DND-41 (cell line): ENCODE measurements at regions not wholly inside any gene's neighbourhood (a gene's known extent, or its start where the extent isn't known, plus 50 kb on each side); places are given as distances from the start of the nearest gene placed in this dataset.

Source experiments
- ATAC-seq: fragments of 200-7000 bp; cut with Tn5 transposase; 3 replicates; pipeline ENCODE4 v1.9.1; 2021; ENCODE audit warnings: low read depth; ENCODE audit not compliant: insufficient read depth
- DNase-seq: peaks from one replicate; pipeline ENCODE4 v3.0.0-alpha.2; 2020
- H2AFZ ChIP-seq: 2 replicates; pipeline ENCODE4 v1.6.0; 2012; ENCODE audit warnings: low read depth, low read length
- H3K27ac ChIP-seq: 2 replicates; pipeline ENCODE4 v1.5.1; 2012; ENCODE audit warnings: low read length, inconsistent platforms
- H3K27me3 ChIP-seq: fragments of 200-600 bp; sonication (generic); 2 replicates; pipeline ENCODE4 v1.6.0; 2012; ENCODE audit warnings: low read length, mild to moderate bottlenecking, inconsistent platforms; ENCODE audit not compliant: insufficient read depth, poor library complexity
- H3K36me3 ChIP-seq: 2 replicates; pipeline ENCODE4 v1.5.1; 2012; ENCODE audit warnings: low read length, inconsistent platforms; ENCODE audit not compliant: insufficient read depth
- H3K4me1 ChIP-seq: 2 replicates; pipeline ENCODE4 v1.5.1; 2012; ENCODE audit warnings: mild to moderate bottlenecking, low read length; ENCODE audit not compliant: insufficient read depth
- H3K4me2 ChIP-seq: 2 replicates; pipeline ENCODE4 v1.6.0; 2012; ENCODE audit warnings: mild to moderate bottlenecking, moderate library complexity, low read length, inconsistent platforms; ENCODE audit not compliant: insufficient read depth
- H3K4me3 ChIP-seq, 2 experiments: fragments of 200-600 bp in 1 of 2; shearing (Covaris generic) in 1 of 2; 2 replicates each; pipeline ENCODE4 v1.5.1; 2012 to 2016; ENCODE audit warnings: inconsistent platforms in 2 of 2, low read length in 2 of 2, mild to moderate bottlenecking in 2 of 2, low read depth in 1 of 2, moderate library complexity in 1 of 2
- H3K79me2 ChIP-seq: 2 replicates; pipeline ENCODE4 v1.6.0; 2012; ENCODE audit warnings: low read length, inconsistent platforms; ENCODE audit not compliant: insufficient read depth
- H3K9ac ChIP-seq: 2 replicates; pipeline ENCODE4 v1.6.0; 2012; ENCODE audit warnings: low read depth, mild to moderate bottlenecking, inconsistent platforms, low read length, moderate library complexity
- H3K9me3 ChIP-seq: 2 replicates; pipeline ENCODE4 v1.5.1; 2012; ENCODE audit warnings: low read length, moderate library complexity, mild to moderate bottlenecking, inconsistent platforms; ENCODE audit not compliant: insufficient read depth, severe bottlenecking
- H4K20me1 ChIP-seq: 2 replicates; pipeline ENCODE4 v1.6.0; 2012; ENCODE audit warnings: low read length; ENCODE audit not compliant: insufficient read depth
- CTCF ChIP-seq: IDR thresholded peaks from 2 replicates; pipeline ENCODE4 v1.5.1; 2012; ENCODE audit warnings: borderline replicate concordance, low read length, moderate library complexity, mild to moderate bottlenecking; ENCODE audit not compliant: poor library complexity, severe bottlenecking; ENCODE audit errors: extremely low read depth
- EZH2 ChIP-seq: IDR thresholded peaks from 3 replicates; pipeline ENCODE4 v1.6.1; 2012; ENCODE audit warnings: borderline replicate concordance, low read depth, mild to moderate bottlenecking, moderate library complexity, low read length, inconsistent platforms; ENCODE audit not compliant: severe bottlenecking

- H4K20me1 ChIP-seq = no peaks in the 10 kb centered on the region
- H3K4me2 ChIP-seq = no peak overlapping the region
- no peaks in the 10 kb centered on the region for H3K27me3 ChIP-seq
- ATAC-seq = no peak
- H3K4me1 ChIP-seq = 0 out of 2 replicates have a peak, but pooled peaks cover 3% of the 10 kb centered on the region
- H2AFZ ChIP-seq = no peak overlapping the region
- H3K27ac ChIP-seq = no peak overlapping the region
- H3K36me3 ChIP-seq = no peaks in the 10 kb centered on the region
- no peak overlapping the region for H3K9ac ChIP-seq
- no peaks in the 10 kb centered on the region for H3K79me2 ChIP-seq
- TF ChIP-seq EZH2 (no peak), CTCF (no peak)
- H3K4me3 ChIP-seq = no peak overlapping the region
- H3K9me3 ChIP-seq = no peaks in the 10 kb centered on the region
- DNase-seq = no peak
Observed at GRCh38 chr21:35682904-35683549, 377.3 kb downstream of the SETD4 start.

DNA sequence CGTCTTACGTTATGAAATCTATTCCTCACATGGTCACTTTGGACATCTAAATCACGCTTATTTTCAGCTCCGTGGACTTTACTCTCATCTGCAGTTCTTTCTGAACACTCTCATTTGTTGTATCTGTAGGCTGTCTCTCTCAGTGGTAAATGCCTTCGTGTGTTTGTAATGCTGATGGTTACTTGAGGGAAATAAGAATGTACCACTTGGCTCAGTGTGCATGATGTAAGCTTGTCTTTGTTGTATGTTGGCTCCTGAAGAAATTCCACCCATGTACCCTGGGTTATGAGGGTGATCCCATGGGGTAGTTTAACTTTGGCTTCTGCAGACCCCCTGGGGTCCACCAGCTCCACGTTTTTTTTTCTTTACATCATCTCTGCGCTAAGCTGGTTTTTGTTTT, 378.4 kb downstream of the SETD4 start:
- H3K9me3 ChIP-seq = no peaks in the 10 kb centered on the region
- H3K79me2 ChIP-seq = no peaks in the 10 kb centered on the region
- H4K20me1 ChIP-seq = no peaks in the 10 kb centered on the region
- no peak for ATAC-seq
- H3K9ac ChIP-seq = no peak overlapping the region
- peaks cover 14% of the 10 kb centered on the region for H3K4me1 ChIP-seq
- H2AFZ ChIP-seq = no peak overlapping the region
- no peak overlapping the region for H3K4me2 ChIP-seq
- H3K36me3 ChIP-seq = no peaks in the 10 kb centered on the region
- H3K4me3 ChIP-seq = no peak overlapping the region
- H3K27ac ChIP-seq = no peak overlapping the region
- DNase-seq = no peak
- TF ChIP-seq CTCF (no peak), EZH2 (no peak)
- H3K27me3 ChIP-seq = no peaks in the 10 kb centered on the region

- Histone ChIP-seq H2AFZ (no peak overlapping the region), H3K4me1 (peaks cover 29% of the 10 kb centered on the region), H3K36me3 (no peaks in the 10 kb centered on the region), H3K79me2 (no peaks in the 10 kb centered on the region), H3K27ac (no peak overlapping the region), H3K27me3 (no peaks in the 10 kb centered on the region), H3K4me3 (no peak overlapping the region), H3K9me3 (no peaks in the 10 kb centered on the region), H3K9ac (no peak overlapping the region), H3K4me2 (no peak overlapping the region), H4K20me1 (no peaks in the 10 kb centered on the region)
- no peak for DNase-seq
- no peak for ATAC-seq
- no peak for TF ChIP-seq CTCF
- TF ChIP-seq EZH2 = no peak
Observed at GRCh38 chr21:35679076-35679475, 381.2 kb downstream of the SETD4 start.

DNA sequence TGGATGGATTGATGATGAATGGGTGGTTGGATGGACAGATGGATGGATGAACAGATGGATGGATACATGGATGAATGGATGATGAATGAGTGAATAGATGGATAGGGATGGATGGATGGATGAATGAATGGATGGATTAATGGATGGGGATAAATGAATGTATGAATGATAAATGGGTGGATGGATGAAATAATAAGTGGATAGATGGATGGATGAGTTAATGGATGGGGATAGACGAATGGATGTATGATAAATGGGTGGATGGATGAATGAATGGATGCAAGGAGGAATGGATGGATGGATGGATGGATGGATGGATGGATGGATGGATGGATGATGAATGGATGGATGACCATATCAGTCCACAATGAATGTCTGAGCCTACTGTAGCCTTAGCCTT, 381.9 kb downstream of the SETD4 start:
- TF ChIP-seq CTCF = no peak
- no peak for TF ChIP-seq EZH2
- Histone ChIP-seq H3K27me3 (no peaks in the 10 kb centered on the region), H3K27ac (no peak overlapping the region), H2AFZ (no peak overlapping the region), H3K9me3 (no peaks in the 10 kb centered on the region), H3K4me1 (peaks cover 29% of the 10 kb centered on the region), H3K9ac (no peak overlapping the region), H4K20me1 (no peaks in the 10 kb centered on the region), H3K36me3 (no peaks in the 10 kb centered on the region), H3K4me2 (no peak overlapping the region), H3K79me2 (no peaks in the 10 kb centered on the region), H3K4me3 (no peak overlapping the region)
- DNase-seq = no peak
- ATAC-seq = no peak
